ENCODE measurements at regions not wholly inside any gene's neighbourhood (a gene's known extent, or its start where the extent isn't known, plus 50 kb on each side); places are given as distances from the start of the nearest gene placed in this dataset.

- H3K36me3 ChIP-seq (ENCODE audit: control insufficient read depth, insufficient read depth, low read length): no peaks in the 10 kb centered on the region
- H3K4me1 Mint-ChIP-seq: peaks cover 20 to 25% of the 10 kb centered on the region in 2 donors
- no peaks in the 10 kb centered on the region for H3K36me3 Mint-ChIP-seq
- ATAC-seq (no peak), DNase-seq (no peak)
- H3K27me3 Mint-ChIP-seq (ENCODE audit: low read depth in 2 of 2): no peaks in the 10 kb centered on the region
- H3K4me3 ChIP-seq (ENCODE audit: low read length): no peak overlapping the region
- no peak overlapping the region for H3K27ac ChIP-seq (ENCODE audit: low read length)
- peaks cover 0 to 2% of the 10 kb centered on the region in 2 donors for H3K9me3 Mint-ChIP-seq
- H3K27ac Mint-ChIP-seq: no peak overlapping the region
- WGBS (ENCODE audit: insufficient coverage): 82% methylated on average over 2 of the region's 2 CpGs
- intact Hi-C loops (cut with micrococcal nuclease): no loop called here
- H3K27me3 ChIP-seq (ENCODE audit: control insufficient read depth, insufficient read depth, low read length): no peaks in the 10 kb centered on the region
- no peak for TF ChIP-seq CTCF (IDR thresholded peaks at IDR 0.05)
- no peaks in the 10 kb centered on the region for H3K9me3 ChIP-seq (ENCODE audit: control insufficient read depth, insufficient read depth, low read length)
- no peaks in the 10 kb centered on the region for H3K4me1 ChIP-seq (ENCODE audit: control insufficient read depth, insufficient read depth, low read length)
- H3K4me3 Mint-ChIP-seq: no peak overlapping the region
These were observed 172.9 kb upstream of the BMPER start for GRCh38 chr7:33732462-33732861.

GRCh38 chr7:33733870-33734650 lies 171.3 kb upstream of the BMPER start:
- peaks cover 5% of the 10 kb centered on the region for H3K9me3 ChIP-seq (ENCODE audit: control insufficient read depth, insufficient read depth, low read length)
- H3K27me3 Mint-ChIP-seq (ENCODE audit: low read depth in 2 of 2): no peaks in the 10 kb centered on the region
- 92% methylated on average over 16 of the region's 16 CpGs for WGBS (ENCODE audit: insufficient coverage)
- H3K4me3 Mint-ChIP-seq: no peak overlapping the region
- H3K4me1 Mint-ChIP-seq: peaks cover 36 to 41% of the 10 kb centered on the region in 2 donors
- no peak overlapping the region for H3K4me3 ChIP-seq (ENCODE audit: low read length)
- H3K4me1 ChIP-seq (ENCODE audit: control insufficient read depth, insufficient read depth, low read length): peaks cover 11% of the 10 kb centered on the region
- no peaks in the 10 kb centered on the region for H3K36me3 ChIP-seq (ENCODE audit: control insufficient read depth, insufficient read depth, low read length)
- no peaks in the 10 kb centered on the region for H3K27me3 ChIP-seq (ENCODE audit: control insufficient read depth, insufficient read depth, low read length)
- no peak overlapping the region for H3K27ac Mint-ChIP-seq
- ATAC-seq: no peak
- no peak for TF ChIP-seq CTCF (IDR thresholded peaks at IDR 0.05)
- peaks cover 0 to 2% of the 10 kb centered on the region in 2 donors for H3K9me3 Mint-ChIP-seq
- no peaks in the 10 kb centered on the region for H3K36me3 Mint-ChIP-seq
- H3K27ac ChIP-seq (ENCODE audit: low read length): no peak overlapping the region
- DNase-seq: no peak
- intact Hi-C loops (cut with micrococcal nuclease): no loop called here

- Histone ChIP-seq H3K4me3 (ENCODE audit: low read length) (no peak overlapping the region), H3K4me1 (ENCODE audit: control insufficient read depth, insufficient read depth, low read length) (peaks cover 16% of the 10 kb centered on the region), H3K27me3 (ENCODE audit: control insufficient read depth, insufficient read depth, low read length) (no peaks in the 10 kb centered on the region), H3K9me3 (ENCODE audit: control insufficient read depth, insufficient read depth, low read length) (peaks cover 5% of the 10 kb centered on the region), H3K27ac (ENCODE audit: low read length) (no peak overlapping the region), H3K36me3 (ENCODE audit: control insufficient read depth, insufficient read depth, low read length) (no peaks in the 10 kb centered on the region)
- no peak for TF ChIP-seq CTCF (IDR thresholded peaks at IDR 0.05)
- intact Hi-C loops (cut with micrococcal nuclease): no loop called here
- H3K36me3 Mint-ChIP-seq: no peaks in the 10 kb centered on the region
- no peak overlapping the region for H3K27ac Mint-ChIP-seq
- no peak overlapping the region for H3K4me3 Mint-ChIP-seq
- WGBS (ENCODE audit: insufficient coverage): 86% methylated on average over 5 of the region's 5 CpGs
- peaks cover 0 to 2% of the 10 kb centered on the region in 2 donors for H3K9me3 Mint-ChIP-seq
- H3K27me3 Mint-ChIP-seq (ENCODE audit: low read depth in 2 of 2): no peaks in the 10 kb centered on the region
- DNase-seq: no peak
- peaks cover 41% of the 10 kb centered on the region in 2 donors for H3K4me1 Mint-ChIP-seq
- no peak for ATAC-seq
These were observed 169.9 kb upstream of the BMPER start for GRCh38 chr7:33735403-33735802.

Measured in natural killer cell (primary cell).